ENCODE measurements at regions not wholly inside any gene's neighbourhood (a gene's known extent, or its start where the extent isn't known, plus 50 kb on each side); places are given as distances from the start of the nearest gene placed in this dataset.

- TF ChIP-seq CTCF (IDR thresholded peaks at IDR 0.05) (peak in 2 of 3 experiments; percentile 36 to 49), POLR2A (IDR thresholded peaks at IDR 0.05; ENCODE audit: low read depth) (no peak), POLR2AphosphoS5 (IDR thresholded peaks at IDR 0.05) (no peak)
Measured at GRCh38 chr1:25037174-25038074, 107.3 kb upstream of the RUNX3 start.
